GM21360 (cell line): ENCODE measurements at regions not wholly inside any gene's neighbourhood (a gene's known extent, or its start where the extent isn't known, plus 50 kb on each side); places are given as distances from the start of the nearest gene placed in this dataset.

ENCODE experiments used
- ATAC-seq: cut with Tn5 transposase; IDR thresholded peaks from one replicate; pipeline ENCODE4 v1.9.1; 2021; ENCODE audit warnings: mild to moderate bottlenecking, moderate library complexity; ENCODE audit not compliant: unreplicated experiment

GRCh38 chr11:80156062-80156461 is 715.2 kb upstream of the TENM4 start:
- ATAC-seq: no peak

GRCh38 chr11:80155412-80156017 is 714.7 kb upstream of the TENM4 start:
- peak; percentile 62 for ATAC-seq

- ATAC-seq: no peak
These were observed 705.4 kb upstream of the TENM4 start for GRCh38 chr11:80146232-80146631.

- ATAC-seq: no peak
These were observed 704.2 kb upstream of the TENM4 start for GRCh38 chr11:80144897-80145594.

GRCh38 chr11:80136991-80137390 is 696.2 kb upstream of the TENM4 start:
- no peak for ATAC-seq

GRCh38 chr11:80129396-80129795 is 688.6 kb upstream of the TENM4 start:
- no peak for ATAC-seq

GRCh38 chr11:80122211-80122610 is 681.4 kb upstream of the TENM4 start:
- ATAC-seq: no peak

GRCh38 chr11:80118073-80118472 is 677.2 kb upstream of the TENM4 start:
- ATAC-seq: no peak

GRCh38 chr11:80116796-80117195 is 676.0 kb upstream of the TENM4 start:
- no peak for ATAC-seq

- no peak for ATAC-seq
These were observed 668.8 kb upstream of the TENM4 start for GRCh38 chr11:80109652-80110051.

- no peak for ATAC-seq
These were observed 668.2 kb upstream of the TENM4 start for GRCh38 chr11:80109031-80109430.

- no peak for ATAC-seq
These were observed 666.6 kb upstream of the TENM4 start for GRCh38 chr11:80107415-80107814.

- no peak for ATAC-seq
These were observed 663.4 kb upstream of the TENM4 start for GRCh38 chr11:80104191-80104590.

GRCh38 chr11:80103142-80103859 is 662.5 kb upstream of the TENM4 start:
- no peak for ATAC-seq

- no peak for ATAC-seq
These were observed 656.3 kb upstream of the TENM4 start for GRCh38 chr11:80097146-80097545.

- no peak for ATAC-seq
These were observed 655.9 kb upstream of the TENM4 start for GRCh38 chr11:80096736-80097135.

GRCh38 chr11:80086496-80087055 is 645.7 kb upstream of the TENM4 start:
- ATAC-seq: no peak

GRCh38 chr11:80085563-80085962 is 644.7 kb upstream of the TENM4 start:
- ATAC-seq: no peak

- no peak for ATAC-seq
These were observed 643.8 kb upstream of the TENM4 start for GRCh38 chr11:80084608-80085007.

- no peak for ATAC-seq
These were observed 642.7 kb upstream of the TENM4 start for GRCh38 chr11:80083531-80083951.

- no peak for ATAC-seq
These were observed 641.6 kb upstream of the TENM4 start for GRCh38 chr11:80082406-80082805.

GRCh38 chr11:80077113-80077512 is 636.3 kb upstream of the TENM4 start:
- no peak for ATAC-seq
